HG02759 (cell line): ENCODE measurements at regions not wholly inside any gene's neighbourhood (a gene's known extent, or its start where the extent isn't known, plus 50 kb on each side); places are given as distances from the start of the nearest gene placed in this dataset.
"Not testable (repeated sequence)": the region's sequence is repeated elsewhere in the genome, so short reads cannot be mapped to it uniquely, and the experiment has no call there.

ENCODE experiments used
- ATAC-seq: cut with Tn5 transposase; IDR thresholded peaks from one replicate; pipeline ENCODE4 v1.9.1; 2021; ENCODE audit warnings: mild to moderate bottlenecking, moderate library complexity; ENCODE audit not compliant: unreplicated experiment

- ATAC-seq, result no peak
Measured at GRCh38 chr11:95652002-95652472, 137.5 kb downstream of the FAM76B start.

GRCh38 chr11:95650276-95650675 is 139.3 kb downstream of the FAM76B start:
- ATAC-seq, result no peak

- ATAC-seq, result no peak
Measured at GRCh38 chr11:95647871-95648270, 141.7 kb downstream of the FAM76B start.

- ATAC-seq, result no peak
Measured at GRCh38 chr11:95647355-95647754, 142.2 kb downstream of the FAM76B start.

GRCh38 chr11:95641495-95641894 is 148.1 kb downstream of the FAM76B start:
- ATAC-seq, result peak; percentile 100

- no peak for ATAC-seq
Measured at GRCh38 chr11:95638501-95638900, 151.1 kb downstream of the FAM76B start.

GRCh38 chr11:95625164-95625900 is 164.2 kb downstream of the FAM76B start:
- ATAC-seq, result no peak

GRCh38 chr11:95616256-95616804 is 173.3 kb downstream of the FAM76B start:
- ATAC-seq, result no peak

- no peak for ATAC-seq
Measured at GRCh38 chr11:95611827-95612226, 177.8 kb downstream of the FAM76B start.

GRCh38 chr11:95610185-95610584 is 179.4 kb downstream of the FAM76B start:
- ATAC-seq, result not testable (repeated sequence)

- no peak for ATAC-seq
Measured at GRCh38 chr11:95608093-95608492, 181.5 kb downstream of the FAM76B start.

GRCh38 chr11:95606824-95607223 is 182.8 kb downstream of the FAM76B start:
- no peak for ATAC-seq

GRCh38 chr11:95605271-95605940 is 184.2 kb downstream of the FAM76B start:
- peak; percentile 59 for ATAC-seq

GRCh38 chr11:95599959-95600586 is 189.5 kb downstream of the FAM76B start:
- no peak for ATAC-seq

- ATAC-seq, result no peak
Measured at GRCh38 chr11:95595973-95596489, 193.6 kb downstream of the FAM76B start.

GRCh38 chr11:95595541-95595940 is 194.0 kb downstream of the FAM76B start:
- no peak for ATAC-seq

- no peak for ATAC-seq
Measured at GRCh38 chr11:95593111-95593510, 196.5 kb downstream of the FAM76B start.

- ATAC-seq, result no peak
Measured at GRCh38 chr11:95592471-95592870, 197.1 kb downstream of the FAM76B start.

- no peak for ATAC-seq
Measured at GRCh38 chr11:95589893-95590612, 199.5 kb downstream of the FAM76B start.

GRCh38 chr11:95588821-95589220 is 200.8 kb downstream of the FAM76B start:
- no peak for ATAC-seq

GRCh38 chr11:95586661-95587060 is 202.9 kb downstream of the FAM76B start:
- no peak for ATAC-seq
